ENCODE measurements at regions not wholly inside any gene's neighbourhood (a gene's known extent, or its start where the extent isn't known, plus 50 kb on each side); places are given as distances from the start of the nearest gene placed in this dataset.
"Not testable (repeated sequence)": the region's sequence is repeated elsewhere in the genome, so short reads cannot be mapped to it uniquely, and the experiment has no call there.

DNA sequence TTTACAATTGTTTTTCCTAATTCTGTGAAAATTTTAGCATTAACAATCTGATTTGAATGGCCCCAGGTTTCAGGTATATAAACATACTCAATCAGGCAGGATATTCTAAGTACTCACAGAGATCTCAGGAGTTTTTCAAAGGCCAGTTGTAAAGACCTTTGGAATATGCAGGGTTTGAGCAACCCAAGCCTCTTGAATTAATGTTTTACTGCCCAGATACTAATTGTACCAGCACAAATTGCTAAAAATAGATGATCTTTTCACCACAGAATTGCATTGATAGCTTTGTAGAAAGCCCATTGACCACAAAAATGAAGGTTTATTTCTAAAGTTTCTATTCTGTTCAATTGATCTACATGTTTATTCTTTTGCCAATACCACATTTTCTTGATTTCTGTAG, 186.5 kb downstream of the OSTF1 start:
- H3K36me3 ChIP-seq (ENCODE audit: control insufficient read depth, insufficient read depth, low read length): no peaks in the 10 kb centered on the region
- no peaks in the 10 kb centered on the region for H3K4me1 ChIP-seq (ENCODE audit: control insufficient read depth, insufficient read depth, low read length)
- H3K4me3 ChIP-seq (ENCODE audit: low read depth, low read length): no peak overlapping the region
- H3K27ac ChIP-seq (ENCODE audit: low read depth, low read length): no peak overlapping the region
- H3K9ac ChIP-seq (ENCODE audit: low read length): no peak overlapping the region
- H3K9me3 ChIP-seq (ENCODE audit: control insufficient read depth, insufficient read depth, low read depth, low read length): peaks cover 27% of the 10 kb centered on the region
- no peaks in the 10 kb centered on the region for H3K27me3 ChIP-seq (ENCODE audit: control insufficient read depth, insufficient read depth, low read length)

DNA sequence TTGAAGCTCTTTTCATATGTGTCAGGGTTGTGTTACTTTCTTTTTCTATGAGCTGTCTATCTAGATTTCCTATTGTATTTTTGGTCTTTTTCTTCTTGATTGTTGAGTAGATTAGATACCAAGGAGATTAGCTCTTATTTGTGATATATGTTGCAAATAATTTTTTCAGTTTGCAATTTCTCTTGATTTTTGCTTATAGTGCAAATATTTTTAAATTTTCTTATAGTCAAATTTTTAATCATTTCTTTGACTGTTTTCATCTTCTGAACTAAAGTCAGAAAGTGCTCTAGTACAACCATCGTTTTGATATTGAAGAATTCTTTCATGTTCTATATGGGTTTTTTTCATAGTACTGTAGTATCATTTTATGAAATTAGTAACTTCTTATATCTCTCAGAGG, 193.7 kb downstream of the OSTF1 start:
- H3K9ac ChIP-seq (ENCODE audit: low read length): no peak overlapping the region
- no peak overlapping the region for H3K4me3 ChIP-seq (ENCODE audit: low read depth, low read length)
- peaks cover 10% of the 10 kb centered on the region for H3K9me3 ChIP-seq (ENCODE audit: control insufficient read depth, insufficient read depth, low read depth, low read length)
- H3K27ac ChIP-seq (ENCODE audit: low read depth, low read length): no peak overlapping the region
- H3K36me3 ChIP-seq (ENCODE audit: control insufficient read depth, insufficient read depth, low read length): no peaks in the 10 kb centered on the region
- no peaks in the 10 kb centered on the region for H3K27me3 ChIP-seq (ENCODE audit: control insufficient read depth, insufficient read depth, low read length)
- H3K4me1 ChIP-seq (ENCODE audit: control insufficient read depth, insufficient read depth, low read length): no peaks in the 10 kb centered on the region

DNA sequence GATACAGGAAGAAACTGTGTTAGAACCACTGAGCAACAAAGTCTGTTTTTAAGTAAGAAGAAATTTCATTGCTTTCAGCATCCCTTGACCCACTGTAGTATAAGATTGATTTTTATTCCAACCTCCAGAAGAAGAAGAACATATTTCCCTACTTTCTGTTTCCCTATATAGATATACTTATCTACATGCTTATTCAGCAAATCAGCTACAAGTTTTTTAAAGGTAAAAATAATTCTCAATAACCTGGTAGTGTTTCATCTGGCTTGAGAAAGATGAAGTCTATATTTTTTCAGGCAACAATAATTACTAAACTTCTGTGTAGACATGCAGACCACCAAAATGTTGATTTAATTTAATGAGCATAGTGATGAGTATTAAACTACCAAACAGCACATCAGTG, 201.0 kb downstream of the OSTF1 start:
- Histone ChIP-seq H3K27me3 (ENCODE audit: control insufficient read depth, insufficient read depth, low read length) (no peaks in the 10 kb centered on the region), H3K4me1 (ENCODE audit: control insufficient read depth, insufficient read depth, low read length) (no peaks in the 10 kb centered on the region), H3K9ac (ENCODE audit: low read length) (no peak overlapping the region), H3K27ac (ENCODE audit: low read depth, low read length) (no peak overlapping the region), H3K4me3 (ENCODE audit: low read depth, low read length) (no peak overlapping the region), H3K9me3 (ENCODE audit: control insufficient read depth, insufficient read depth, low read depth, low read length) (no peaks in the 10 kb centered on the region; the same call in 1 of the 2 replicates), H3K36me3 (ENCODE audit: control insufficient read depth, insufficient read depth, low read length) (no peaks in the 10 kb centered on the region)

DNA sequence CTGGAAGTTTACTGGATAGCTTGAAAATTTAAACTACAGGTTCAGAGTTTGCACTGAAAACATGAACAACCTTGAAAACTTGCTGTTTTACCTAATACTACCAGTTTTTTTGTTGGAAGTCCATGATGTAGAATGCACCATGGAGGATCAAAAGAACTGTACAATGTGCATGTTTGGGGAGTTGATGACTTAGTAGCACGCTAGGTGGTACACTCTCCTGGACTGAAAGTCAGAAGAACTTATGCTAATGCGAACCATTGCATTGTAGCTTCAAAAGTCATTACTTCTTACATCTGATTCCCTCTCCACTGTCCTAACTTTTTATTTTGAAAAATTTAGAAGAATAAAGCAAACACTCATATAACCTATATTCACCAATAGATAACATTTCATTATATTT, 211.0 kb downstream of the OSTF1 start:
- Histone ChIP-seq H3K27me3 (ENCODE audit: control insufficient read depth, insufficient read depth, low read length) (no peaks in the 10 kb centered on the region), H3K9me3 (ENCODE audit: control insufficient read depth, insufficient read depth, low read depth, low read length) (peaks cover 5% of the 10 kb centered on the region; the same call in 1 of the 2 replicates), H3K9ac (ENCODE audit: low read length) (no peak overlapping the region), H3K4me3 (ENCODE audit: low read depth, low read length) (no peak overlapping the region), H3K27ac (ENCODE audit: low read depth, low read length) (no peak overlapping the region), H3K36me3 (ENCODE audit: control insufficient read depth, insufficient read depth, low read length) (no peaks in the 10 kb centered on the region), H3K4me1 (ENCODE audit: control insufficient read depth, insufficient read depth, low read length) (no peaks in the 10 kb centered on the region)

DNA sequence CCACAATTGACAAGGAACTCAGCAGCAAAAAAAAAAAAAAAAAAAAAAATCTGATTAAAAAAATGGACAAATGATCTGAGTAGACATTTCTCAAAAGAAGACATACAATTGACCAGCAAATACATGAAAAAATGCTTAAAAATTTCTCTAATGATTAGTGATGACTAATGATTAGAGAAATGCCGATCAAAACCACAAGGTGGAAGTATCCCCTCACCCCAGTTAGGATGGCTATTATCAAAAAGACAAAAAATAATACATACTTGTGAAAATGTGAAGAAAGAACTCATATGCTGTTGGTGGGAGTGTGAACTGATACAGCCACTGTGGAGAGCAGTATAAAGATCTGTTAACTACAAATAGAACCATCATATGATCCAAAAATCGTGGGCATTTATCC, 245.3 kb downstream of the OSTF1 start:
- no peaks in the 10 kb centered on the region for H3K36me3 ChIP-seq (ENCODE audit: control insufficient read depth, insufficient read depth, low read length)
- no peaks in the 10 kb centered on the region for H3K4me1 ChIP-seq (ENCODE audit: control insufficient read depth, insufficient read depth, low read length)
- no peaks in the 10 kb centered on the region for H3K27me3 ChIP-seq (ENCODE audit: control insufficient read depth, insufficient read depth, low read length)
- H3K9ac ChIP-seq (ENCODE audit: low read length): no peak overlapping the region
- H3K9me3 ChIP-seq (ENCODE audit: control insufficient read depth, insufficient read depth, low read depth, low read length): no peaks in the 10 kb centered on the region
- H3K27ac ChIP-seq (ENCODE audit: low read depth, low read length): no peak overlapping the region
- no peak overlapping the region for H3K4me3 ChIP-seq (ENCODE audit: low read depth, low read length)

DNA sequence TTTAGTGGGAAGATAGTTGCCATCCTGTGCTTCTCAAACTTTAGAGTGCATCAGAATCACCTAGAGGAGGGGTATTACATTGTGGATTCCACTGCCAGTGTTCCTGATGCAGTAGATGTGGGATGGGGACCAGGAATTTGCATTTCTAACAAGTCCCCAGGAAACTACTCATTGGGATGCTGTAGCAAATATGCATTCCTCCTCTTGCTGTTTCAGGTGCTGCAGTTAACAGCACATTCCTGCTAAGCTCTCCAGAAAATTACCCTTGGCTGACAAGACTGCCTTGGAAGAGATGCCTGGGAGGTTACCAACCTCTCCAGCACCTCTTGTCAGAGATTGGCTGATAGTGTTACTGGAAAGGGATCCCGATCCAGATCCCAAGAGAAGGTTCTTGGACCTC, 270.5 kb downstream of the OSTF1 start:
- no peak overlapping the region for H3K4me3 ChIP-seq (ENCODE audit: low read depth, low read length)
- peaks cover 17% of the 10 kb centered on the region; the same call in 1 of the 2 replicates for H3K4me1 ChIP-seq (ENCODE audit: control insufficient read depth, insufficient read depth, low read length)
- peaks cover 23% of the 10 kb centered on the region for H3K9me3 ChIP-seq (ENCODE audit: control insufficient read depth, insufficient read depth, low read depth, low read length)
- H3K27ac ChIP-seq (ENCODE audit: low read depth, low read length): no peak overlapping the region
- H3K9ac ChIP-seq (ENCODE audit: low read length): no peak overlapping the region
- no peaks in the 10 kb centered on the region for H3K36me3 ChIP-seq (ENCODE audit: control insufficient read depth, insufficient read depth, low read length)
- no peaks in the 10 kb centered on the region for H3K27me3 ChIP-seq (ENCODE audit: control insufficient read depth, insufficient read depth, low read length)

DNA sequence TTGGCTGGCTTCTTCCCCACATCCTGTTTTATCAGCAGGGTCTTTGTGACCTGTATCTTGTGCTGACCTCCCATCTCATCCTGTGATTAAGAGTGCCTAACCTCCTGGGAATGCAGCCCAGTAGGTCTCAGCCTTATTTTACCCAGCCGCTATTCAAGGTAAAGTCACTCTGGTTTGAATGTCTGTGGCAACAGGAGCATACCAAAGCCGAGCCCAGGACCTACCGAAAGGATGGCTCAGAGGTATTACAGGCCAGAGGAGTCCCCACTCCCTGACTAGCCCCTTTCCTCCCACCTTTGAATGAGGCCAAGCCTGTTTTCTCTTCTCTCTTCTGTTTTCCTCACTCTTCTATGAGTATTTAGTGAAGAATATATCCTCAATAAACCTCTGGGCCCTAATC, 271.3 kb downstream of the OSTF1 start:
- no peak overlapping the region for H3K9ac ChIP-seq (ENCODE audit: low read length)
- H3K9me3 ChIP-seq (ENCODE audit: control insufficient read depth, insufficient read depth, low read depth, low read length): peaks cover 27% of the 10 kb centered on the region
- no peak overlapping the region for H3K27ac ChIP-seq (ENCODE audit: low read depth, low read length)
- peaks cover 17% of the 10 kb centered on the region; the same call in 1 of the 2 replicates for H3K4me1 ChIP-seq (ENCODE audit: control insufficient read depth, insufficient read depth, low read length)
- no peaks in the 10 kb centered on the region for H3K27me3 ChIP-seq (ENCODE audit: control insufficient read depth, insufficient read depth, low read length)
- no peaks in the 10 kb centered on the region for H3K36me3 ChIP-seq (ENCODE audit: control insufficient read depth, insufficient read depth, low read length)
- H3K4me3 ChIP-seq (ENCODE audit: low read depth, low read length): no peak overlapping the region

DNA sequence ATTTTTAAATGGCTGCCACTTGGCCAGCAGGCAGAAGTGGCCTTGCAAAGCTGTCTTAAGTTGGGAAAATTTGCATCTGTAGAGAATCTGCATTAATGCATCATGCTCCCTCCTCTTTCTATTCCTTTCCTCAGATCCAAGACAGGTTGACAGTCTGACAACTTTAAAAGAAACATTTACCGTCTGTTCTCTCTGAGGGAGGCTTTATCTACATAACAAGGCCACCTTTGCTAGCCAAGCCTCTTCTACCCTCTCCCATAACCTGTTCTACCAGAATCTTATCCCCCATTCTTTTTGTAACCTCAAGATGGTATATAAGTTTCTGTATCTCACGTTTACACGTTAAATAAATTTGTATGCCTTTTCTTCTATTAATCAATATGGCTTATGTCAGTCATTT, 271.9 kb downstream of the OSTF1 start:
- Histone ChIP-seq H3K27ac (ENCODE audit: low read depth, low read length) (no peak overlapping the region), H3K27me3 (ENCODE audit: control insufficient read depth, insufficient read depth, low read length) (no peaks in the 10 kb centered on the region), H3K4me1 (ENCODE audit: control insufficient read depth, insufficient read depth, low read length) (peaks cover 17% of the 10 kb centered on the region; the same call in 1 of the 2 replicates), H3K36me3 (ENCODE audit: control insufficient read depth, insufficient read depth, low read length) (no peaks in the 10 kb centered on the region), H3K4me3 (ENCODE audit: low read depth, low read length) (no peak overlapping the region), H3K9me3 (ENCODE audit: control insufficient read depth, insufficient read depth, low read depth, low read length) (peaks cover 30% of the 10 kb centered on the region), H3K9ac (ENCODE audit: low read length) (no peak overlapping the region)

DNA sequence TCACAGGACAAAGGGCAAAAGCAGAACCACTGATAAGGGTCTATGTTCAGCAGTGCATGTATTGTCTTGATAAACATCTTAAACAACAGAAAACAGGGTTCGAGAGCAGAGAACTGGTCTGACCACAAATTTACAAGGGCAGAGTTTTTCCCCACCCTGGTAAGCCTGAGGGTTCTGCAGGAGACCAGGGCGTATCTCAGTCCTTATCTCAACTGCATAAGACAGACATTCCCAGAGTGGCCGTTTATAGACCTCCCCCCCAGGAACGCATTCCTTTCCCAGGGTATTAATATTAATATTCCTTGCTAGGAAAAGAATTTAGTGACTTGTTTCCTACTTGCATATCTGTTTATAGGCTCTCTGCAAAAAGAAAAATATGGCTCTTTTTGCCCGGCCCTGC, 274.1 kb downstream of the OSTF1 start:
- H3K9ac ChIP-seq (ENCODE audit: low read length); H3K4me3 ChIP-seq (ENCODE audit: low read depth, low read length); H3K36me3 ChIP-seq (ENCODE audit: control insufficient read depth, insufficient read depth, low read length); H3K27ac ChIP-seq (ENCODE audit: low read depth, low read length); H3K27me3 ChIP-seq (ENCODE audit: control insufficient read depth, insufficient read depth, low read length): not testable (repeated sequence)
- Histone ChIP-seq H3K4me1 (ENCODE audit: control insufficient read depth, insufficient read depth, low read length) (peaks cover 17% of the 10 kb centered on the region; the same call in 1 of the 2 replicates), H3K9me3 (ENCODE audit: control insufficient read depth, insufficient read depth, low read depth, low read length) (peaks cover 31% of the 10 kb centered on the region)

DNA sequence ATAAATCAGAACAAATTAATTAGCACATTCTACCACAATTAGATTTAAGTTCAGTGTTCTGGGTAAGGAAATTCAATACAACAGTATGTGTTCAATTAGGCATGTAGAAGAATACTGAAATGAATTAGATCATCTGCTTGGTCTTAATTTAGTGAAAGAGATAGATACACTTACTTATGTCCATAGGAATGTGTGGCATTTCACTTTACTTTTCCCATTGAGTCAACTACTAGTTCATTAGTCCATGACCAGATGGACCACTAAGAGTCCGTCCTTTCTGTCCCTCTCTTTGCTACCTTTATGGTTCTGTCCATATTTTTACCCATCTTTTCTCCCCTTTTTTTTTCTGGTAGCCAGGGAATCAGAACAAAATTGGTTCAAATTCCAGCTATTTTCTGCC, 276.9 kb downstream of the OSTF1 start:
- H3K36me3 ChIP-seq (ENCODE audit: control insufficient read depth, insufficient read depth, low read length): no peaks in the 10 kb centered on the region
- H3K4me1 ChIP-seq (ENCODE audit: control insufficient read depth, insufficient read depth, low read length): no peaks in the 10 kb centered on the region
- H3K9ac ChIP-seq (ENCODE audit: low read length): no peak overlapping the region
- H3K27ac ChIP-seq (ENCODE audit: low read depth, low read length): no peak overlapping the region
- no peaks in the 10 kb centered on the region for H3K27me3 ChIP-seq (ENCODE audit: control insufficient read depth, insufficient read depth, low read length)
- H3K9me3 ChIP-seq (ENCODE audit: control insufficient read depth, insufficient read depth, low read depth, low read length): peaks cover 31% of the 10 kb centered on the region
- no peak overlapping the region for H3K4me3 ChIP-seq (ENCODE audit: low read depth, low read length)

DNA sequence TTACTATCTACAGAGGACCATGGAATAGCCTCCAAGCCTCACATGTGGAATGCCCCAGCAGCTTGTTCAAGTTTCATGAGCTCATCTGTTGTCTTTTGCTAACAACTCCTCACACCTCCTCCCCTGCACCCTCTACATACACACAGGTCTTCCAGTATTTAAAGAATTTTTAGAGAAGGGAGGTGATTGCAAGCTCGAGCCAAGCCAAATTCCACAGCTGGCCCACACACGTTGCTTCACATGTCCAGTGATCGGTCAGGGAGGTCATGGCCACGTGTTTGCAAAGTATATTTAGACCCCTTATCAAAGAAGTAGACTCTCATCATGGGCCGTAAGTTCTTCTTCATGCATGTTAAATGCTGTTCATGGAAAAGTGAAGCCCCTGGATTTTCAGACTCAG, 281.7 kb downstream of the OSTF1 start:
- Histone ChIP-seq H3K36me3 (ENCODE audit: control insufficient read depth, insufficient read depth, low read length) (no peaks in the 10 kb centered on the region), H3K4me1 (ENCODE audit: control insufficient read depth, insufficient read depth, low read length) (no peaks in the 10 kb centered on the region), H3K9me3 (ENCODE audit: control insufficient read depth, insufficient read depth, low read depth, low read length) (0 out of 2 replicates have a peak, but pooled peaks cover 3% of the 10 kb centered on the region)

More for the DNA sequence above, 281.7 kb downstream of the OSTF1 start:
- Histone ChIP-seq H3K27ac (ENCODE audit: low read depth, low read length) (no peak overlapping the region), H3K27me3 (ENCODE audit: control insufficient read depth, insufficient read depth, low read length) (no peaks in the 10 kb centered on the region), H3K9ac (ENCODE audit: low read length) (no peak overlapping the region), H3K4me3 (ENCODE audit: low read depth, low read length) (no peak overlapping the region)
